ENCODE measurements at regions not wholly inside any gene's neighbourhood (a gene's known extent, or its start where the extent isn't known, plus 50 kb on each side); places are given as distances from the start of the nearest gene placed in this dataset.

GRCh38 chrX:124719060-124719459 is 372.7 kb downstream of the SH2D1A start:
- no peak for DNase-seq (ENCODE audit: low spot score, unreplicated experiment)
- Mint-ChIP-seq H3K36me3 (ENCODE audit: insufficient read depth) (no peaks in the 10 kb centered on the region), H3K4me1 (ENCODE audit: low read depth) (peaks cover 11% of the 10 kb centered on the region), H3K27ac (no peak overlapping the region), H3K4me3 (ENCODE audit: low read depth) (no peak overlapping the region), H3K27me3 (peaks cover 42% of the 10 kb centered on the region), H3K9me3 (ENCODE audit: low read depth) (no peaks in the 10 kb centered on the region)
- no peak for TF ChIP-seq CTCF (IDR thresholded peaks at IDR 0.05; ENCODE audit: unreplicated experiment)

- no peak overlapping the region for H3K27ac Mint-ChIP-seq
- H3K9me3 Mint-ChIP-seq (ENCODE audit: low read depth), result no peaks in the 10 kb centered on the region
- H3K4me3 Mint-ChIP-seq (ENCODE audit: low read depth), result no peak overlapping the region
- DNase-seq (ENCODE audit: low spot score, unreplicated experiment), result no peak
- no peaks in the 10 kb centered on the region for H3K36me3 Mint-ChIP-seq (ENCODE audit: insufficient read depth)
- TF ChIP-seq CTCF (IDR thresholded peaks at IDR 0.05; ENCODE audit: unreplicated experiment), result no peak
- peaks cover 13% of the 10 kb centered on the region for H3K4me1 Mint-ChIP-seq (ENCODE audit: low read depth)
- peaks cover 41% of the 10 kb centered on the region for H3K27me3 Mint-ChIP-seq
Observed at GRCh38 chrX:124720532-124720931, 374.2 kb downstream of the SH2D1A start.

- DNase-seq (ENCODE audit: low spot score, unreplicated experiment), result no peak
- Mint-ChIP-seq H3K4me3 (ENCODE audit: low read depth) (no peak overlapping the region), H3K4me1 (ENCODE audit: low read depth) (peaks cover 2% of the 10 kb centered on the region), H3K9me3 (ENCODE audit: low read depth) (no peaks in the 10 kb centered on the region), H3K36me3 (ENCODE audit: insufficient read depth) (no peaks in the 10 kb centered on the region), H3K27me3 (peaks cover 9% of the 10 kb centered on the region), H3K27ac (no peak overlapping the region)
- TF ChIP-seq CTCF (IDR thresholded peaks at IDR 0.05; ENCODE audit: unreplicated experiment), result no peak
Observed at GRCh38 chrX:124725502-124725901, 379.1 kb downstream of the SH2D1A start.

- no peak overlapping the region for H3K4me3 Mint-ChIP-seq (ENCODE audit: low read depth)
- peaks cover 2% of the 10 kb centered on the region for H3K4me1 Mint-ChIP-seq (ENCODE audit: low read depth)
- H3K27me3 Mint-ChIP-seq, result peaks cover 5% of the 10 kb centered on the region
- no peaks in the 10 kb centered on the region for H3K36me3 Mint-ChIP-seq (ENCODE audit: insufficient read depth)
- no peaks in the 10 kb centered on the region for H3K9me3 Mint-ChIP-seq (ENCODE audit: low read depth)
- DNase-seq (ENCODE audit: low spot score, unreplicated experiment), result no peak
- no peak overlapping the region for H3K27ac Mint-ChIP-seq
- TF ChIP-seq CTCF (IDR thresholded peaks at IDR 0.05; ENCODE audit: unreplicated experiment), result no peak
Observed at GRCh38 chrX:124726292-124726691, 379.9 kb downstream of the SH2D1A start.

GRCh38 chrX:124726881-124727280 is 380.5 kb downstream of the SH2D1A start:
- no peak for TF ChIP-seq CTCF (IDR thresholded peaks at IDR 0.05; ENCODE audit: unreplicated experiment)
- H3K4me3 Mint-ChIP-seq (ENCODE audit: low read depth), result no peak overlapping the region
- peaks cover 5% of the 10 kb centered on the region for H3K27me3 Mint-ChIP-seq
- H3K27ac Mint-ChIP-seq, result no peak overlapping the region
- no peaks in the 10 kb centered on the region for H3K36me3 Mint-ChIP-seq (ENCODE audit: insufficient read depth)
- DNase-seq (ENCODE audit: low spot score, unreplicated experiment), result no peak
- H3K4me1 Mint-ChIP-seq (ENCODE audit: low read depth), result peaks cover 2% of the 10 kb centered on the region
- no peaks in the 10 kb centered on the region for H3K9me3 Mint-ChIP-seq (ENCODE audit: low read depth)
